ENCODE measurements at regions not wholly inside any gene's neighbourhood (a gene's known extent, or its start where the extent isn't known, plus 50 kb on each side); places are given as distances from the start of the nearest gene placed in this dataset.

GRCh38 chr4:31530555-31530954, 810.4 kb downstream of the PCDH7 start:
- TF ChIP-seq CTCF (conservative IDR thresholded peaks at IDR 0.05; ENCODE audit: low read depth, low read length): no peak
- TF ChIP-seq EZH2 (IDR thresholded peaks at IDR 0.05; ENCODE audit: borderline replicate concordance, low read depth, low read length, poor library complexity, severe bottlenecking): no peak
